ENCODE measurements at regions not wholly inside any gene's neighbourhood (a gene's known extent, or its start where the extent isn't known, plus 50 kb on each side); places are given as distances from the start of the nearest gene placed in this dataset.

- peaks cover 0 to 12% (median 9%) of the 10 kb centered on the region in 4 donors for H3K4me1 ChIP-seq
- H3K36me3 ChIP-seq = no peaks in the 10 kb centered on the region
- WGBS, 5 donors = 65 to 99% (median 95%) methylated on average over 2 of the region's 2 CpGs
- no peak for TF ChIP-seq POLR2A (IDR thresholded peaks at IDR 0.05)
- TF ChIP-seq EP300 (IDR thresholded peaks at IDR 0.05) = no peak
- no peak for TF ChIP-seq POLR2AphosphoS5 (IDR thresholded peaks at IDR 0.05)
- TF ChIP-seq CTCF (IDR thresholded peaks at IDR 0.05) = no peak
- H3K4me3 ChIP-seq = no peak overlapping the region
- intact Hi-C loops (cut with DNase I; ENCODE audit: low total_unique reads) = no loop called here
- DNase-seq = no peak
- no peaks in the 10 kb centered on the region for H3K27me3 ChIP-seq
- H3K27ac ChIP-seq = no peak overlapping the region
- peaks cover 0 to 8% (median 3%) of the 10 kb centered on the region in 4 donors for H3K9me3 ChIP-seq
Measured at GRCh38 chr4:81522711-81523110, 51.0 kb upstream of the RASGEF1B start.

GRCh38 chr4:81521708-81522107, 50.0 kb upstream of the RASGEF1B start:
- no peak for DNase-seq
- Histone ChIP-seq H3K27me3 (no peaks in the 10 kb centered on the region), H3K36me3 (no peaks in the 10 kb centered on the region), H3K4me3 (no peak overlapping the region), H3K27ac (no peak overlapping the region), H3K9me3 (no peaks in the 10 kb centered on the region), H3K4me1 (peaks cover 0 to 12% (median 9%) of the 10 kb centered on the region in 4 donors)
- WGBS, 5 donors = 57 to 75% (median 64%) methylated on average over 1 of the region's 1 CpG
- no peak for TF ChIP-seq POLR2AphosphoS5 (IDR thresholded peaks at IDR 0.05)
- intact Hi-C loops (cut with DNase I; ENCODE audit: low total_unique reads) = no loop called here

Small RNA genes lying in the stretch of these regions (small RNA-seq; reads per million reads assigned to genes)
- 0 reads per million in 4 donors for gene RF00322
- 0 reads per million in 4 donors for gene RNU6-499P
